Fibroblast of skin of left biceps (primary cell): ENCODE measurements at regions not wholly inside any gene's neighbourhood (a gene's known extent, or its start where the extent isn't known, plus 50 kb on each side); places are given as distances from the start of the nearest gene placed in this dataset.
"Not testable (repeated sequence)": the region's sequence is repeated elsewhere in the genome, so short reads cannot be mapped to it uniquely, and the experiment has no call there.

Source experiments
- DNase-seq, 2 experiments: peaks; one replicate each; pipeline ENCODE4 v3.0.0-alpha.2; 2013; ENCODE audit warnings: low read depth in 2 of 2

- DNase-seq, result no peak
Measured at GRCh38 chr7:83827036-83827435, 178.1 kb upstream of the SEMA3E start.

- no peak for DNase-seq
Measured at GRCh38 chr7:83824214-83824613, 175.3 kb upstream of the SEMA3E start.

- DNase-seq, result no peak
Measured at GRCh38 chr7:83821866-83822265, 172.9 kb upstream of the SEMA3E start.

GRCh38 chr7:83820641-83821040, 171.7 kb upstream of the SEMA3E start:
- no peak for DNase-seq

- DNase-seq, result no peak
Measured at GRCh38 chr7:83819911-83820310, 171.0 kb upstream of the SEMA3E start.

GRCh38 chr7:83814480-83814879, 165.5 kb upstream of the SEMA3E start:
- no peak for DNase-seq

- not testable (repeated sequence) for DNase-seq
Measured at GRCh38 chr7:83812563-83812962, 163.6 kb upstream of the SEMA3E start.

GRCh38 chr7:83808982-83809381, 160.0 kb upstream of the SEMA3E start:
- no peak for DNase-seq

- DNase-seq, result no peak
Measured at GRCh38 chr7:83807774-83808173, 158.8 kb upstream of the SEMA3E start.

GRCh38 chr7:83806538-83806937, 157.6 kb upstream of the SEMA3E start:
- DNase-seq, result no peak

- no peak for DNase-seq
Measured at GRCh38 chr7:83799333-83799732, 150.4 kb upstream of the SEMA3E start.

- DNase-seq, result no peak
Measured at GRCh38 chr7:83798489-83798888, 149.6 kb upstream of the SEMA3E start.

GRCh38 chr7:83796760-83797159, 147.8 kb upstream of the SEMA3E start:
- DNase-seq, result no peak

GRCh38 chr7:83794829-83795228, 145.9 kb upstream of the SEMA3E start:
- DNase-seq, result no peak

GRCh38 chr7:83793558-83793957, 144.6 kb upstream of the SEMA3E start:
- DNase-seq, result no peak

- no peak for DNase-seq
Measured at GRCh38 chr7:83791737-83792136, 142.8 kb upstream of the SEMA3E start.

- DNase-seq, result no peak
Measured at GRCh38 chr7:83786858-83787257, 137.9 kb upstream of the SEMA3E start.

- DNase-seq, result peak; percentile 1 to 3
Measured at GRCh38 chr7:83782628-83783027, 133.7 kb upstream of the SEMA3E start.

- DNase-seq, result no peak
Measured at GRCh38 chr7:83778073-83778443, 129.1 kb upstream of the SEMA3E start.

GRCh38 chr7:83777406-83778072, 128.6 kb upstream of the SEMA3E start:
- no peak for DNase-seq

GRCh38 chr7:83769407-83769806, 120.5 kb upstream of the SEMA3E start:
- DNase-seq, result no peak

GRCh38 chr7:83751217-83751616, 102.3 kb upstream of the SEMA3E start:
- no peak for DNase-seq

GRCh38 chr7:83749495-83749894, 100.6 kb upstream of the SEMA3E start:
- no peak for DNase-seq

- no peak for DNase-seq
Measured at GRCh38 chr7:83739527-83739926, 90.6 kb upstream of the SEMA3E start.
